H1 (cell line): ENCODE measurements at regions not wholly inside any gene's neighbourhood (a gene's known extent, or its start where the extent isn't known, plus 50 kb on each side); places are given as distances from the start of the nearest gene placed in this dataset.

Experiments used
- CTCF ChIA-PET: fragments of 300-600 bp; sonication (Branson Sonifier 250); formaldehyde crosslinking; loops from one replicate; lab custom pipeline; 2021; ENCODE audit not compliant: partially characterized antibody; lab: Charles Lee
- POLR2A ChIA-PET: fragments of 300-600 bp; sonication (Branson Sonifier 250); formaldehyde crosslinking; loops from one replicate; lab custom pipeline; 2021; ENCODE audit warnings: inconsistent platforms; ENCODE audit not compliant: partially characterized antibody; lab: Charles Lee
- DNase-seq, 2 experiments: peaks; one replicate each; pipeline versions ENCODE4 v3.0.0 to v3.0.0-alpha.2; 2010 to 2022; ENCODE audit warnings: low spot score in 2 of 2, low read depth in 1 of 2, mixed read lengths in 1 of 2
- FAIRE-seq: peaks from 2 replicates; lab custom pipeline; 2011; peaks lifted over from hg19 to GRCh38; lab: Jason Lieb, UNC
- H2AFZ ChIP-seq: 2 replicates; pipeline ENCODE4 v1.8.1; 2012; ENCODE audit warnings: low read length, inconsistent platforms
- H2AK5ac ChIP-seq: 2 replicates; pipeline ENCODE4 v1.6.1; 2013; ENCODE audit warnings: low read depth, low read length
- H2BK120ac ChIP-seq: replicated peaks from 2 replicates; pipeline ENCODE3; 2013; ENCODE audit warnings: low read depth, low read length, inconsistent platforms
- H2BK12ac ChIP-seq: 2 replicates; pipeline ENCODE4 v1.6.1; 2013; ENCODE audit warnings: low read depth, low read length
- H2BK15ac ChIP-seq: 2 replicates; pipeline ENCODE4 v1.6.1; 2013; ENCODE audit warnings: low read length
- H2BK20ac ChIP-seq: 2 replicates; pipeline ENCODE4 v1.6.1; 2013; ENCODE audit warnings: low read length
- H2BK5ac ChIP-seq: 2 replicates; pipeline ENCODE4 v1.6.1; 2013; ENCODE audit warnings: low read depth, low read length
- H3K14ac ChIP-seq: 2 replicates; pipeline ENCODE4 v1.6.1; 2013; ENCODE audit warnings: inconsistent platforms; ENCODE audit not compliant: insufficient read length
- H3K18ac ChIP-seq: 2 replicates; pipeline ENCODE4 v1.6.1; 2013; ENCODE audit warnings: low read length; ENCODE audit errors: extremely low read depth
- H3K23ac ChIP-seq: 2 replicates; pipeline ENCODE4 v1.6.1; 2013; ENCODE audit warnings: inconsistent platforms; ENCODE audit not compliant: insufficient read length
- H3K23me2 ChIP-seq: 2 replicates; pipeline ENCODE4 v1.6.1; 2013; ENCODE audit warnings: low read depth, low read length
- H3K27ac ChIP-seq: 2 replicates; pipeline ENCODE4 v1.6.1; 2011; ENCODE audit warnings: low read depth, low read length, inconsistent platforms
- H3K27me3 ChIP-seq, 4 experiments: replicated peaks in 1 of 4; 1 replicate in 1 of 4; 2 replicates in 3 of 4; pipeline versions ENCODE4 v1.6.1 to v1.8.1; 2011 to 2013; ENCODE audit warnings: low read length in 3 of 4, mild to moderate bottlenecking in 3 of 4, inconsistent platforms in 2 of 4, mixed read lengths in 2 of 4, moderate library complexity in 1 of 4; ENCODE audit not compliant: control insufficient read depth in 3 of 4, insufficient read depth in 3 of 4; ENCODE audit errors: extremely low read depth in 1 of 4
- H3K36me3 ChIP-seq, 4 experiments: 2 replicates each; pipeline versions ENCODE4 v1.6.1 to v1.8.1; 2011 to 2013; ENCODE audit warnings: mild to moderate bottlenecking in 4 of 4, low read length in 3 of 4, moderate library complexity in 2 of 4, control low read depth in 1 of 4, inconsistent platforms in 1 of 4; ENCODE audit not compliant: insufficient read depth in 4 of 4, control insufficient read depth in 2 of 4
- H3K4ac ChIP-seq: replicated peaks from 2 replicates; pipeline ENCODE3; 2013; ENCODE audit warnings: low read length, low read depth, mixed read lengths, inconsistent platforms; ENCODE audit not compliant: insufficient read length
- H3K4me1 ChIP-seq, 4 experiments: replicated peaks in 1 of 4; 1 replicate in 1 of 4; 2 replicates in 3 of 4; pipeline versions ENCODE4 v1.6.1 to v1.8.1; 2011 to 2013; ENCODE audit warnings: low read length in 3 of 4, inconsistent platforms in 2 of 4, mixed read lengths in 1 of 4; ENCODE audit not compliant: insufficient read depth in 4 of 4, control insufficient read depth in 3 of 4
- H3K4me2 ChIP-seq, 2 experiments: 2 replicates each; pipeline versions ENCODE4 v1.6.1 to v1.8.1; 2011 to 2013; ENCODE audit warnings: low read depth in 2 of 2, low read length in 2 of 2, control low read depth in 1 of 2, inconsistent platforms in 1 of 2, mild to moderate bottlenecking in 1 of 2; ENCODE audit not compliant: insufficient read depth in 1 of 2
- H3K4me3 ChIP-seq, 4 experiments: fragments of 200-600, 300-600 bp in 1 of 4; sonication (generic), shearing (Covaris generic), sonication (Bioruptor Twin) in 1 of 4; 2 replicates each; pipeline versions ENCODE4 v1.5.1 to v1.8.1; 2011 to 2016; ENCODE audit warnings: low read length in 4 of 4, low read depth in 3 of 4, control low read depth in 2 of 4, inconsistent platforms in 2 of 4, mild to moderate bottlenecking in 2 of 4, mixed read lengths in 1 of 4, moderate library complexity in 1 of 4; ENCODE audit not compliant: insufficient read depth in 2 of 4; ENCODE audit errors: extremely low read depth in 1 of 4
- H3K56ac ChIP-seq: replicated peaks from 2 replicates; pipeline ENCODE3; 2013; ENCODE audit warnings: low read depth, mild to moderate bottlenecking, mixed read lengths, low read length, inconsistent platforms; ENCODE audit not compliant: insufficient read length
- H3K79me1 ChIP-seq: 2 replicates; pipeline ENCODE4 v1.6.1; 2013; ENCODE audit warnings: low read depth, low read length, control low read depth
- H3K79me2 ChIP-seq, 2 experiments: 2 replicates each; pipeline versions ENCODE4 v1.6.1 to v1.8.1; 2012 to 2013; ENCODE audit warnings: low read length in 2 of 2, mild to moderate bottlenecking in 2 of 2, inconsistent platforms in 1 of 2; ENCODE audit not compliant: insufficient read depth in 2 of 2, control insufficient read depth in 1 of 2
- H3K9ac ChIP-seq, 4 experiments: replicated peaks in 1 of 4; 1 replicate in 1 of 4; 2 replicates in 3 of 4; pipeline versions ENCODE4 v1.6.1 to v1.8.1; 2011 to 2013; ENCODE audit warnings: low read depth in 3 of 4, low read length in 3 of 4, control low read depth in 2 of 4, mild to moderate bottlenecking in 2 of 4, moderate library complexity in 2 of 4, inconsistent platforms in 1 of 4; ENCODE audit errors: extremely low read depth in 1 of 4
- H3K9me3 ChIP-seq, 2 experiments: 2 replicates each; pipeline versions ENCODE4 v1.6.1 to v1.8.1; 2012 to 2013; ENCODE audit warnings: mild to moderate bottlenecking in 2 of 2, moderate library complexity in 2 of 2, control low read depth in 1 of 2, inconsistent platforms in 1 of 2, low read depth in 1 of 2, low read length in 1 of 2, mixed read lengths in 1 of 2; ENCODE audit not compliant: insufficient read depth in 2 of 2
- H4K20me1 ChIP-seq, 2 experiments: replicated peaks in 1 of 2; 2 replicates each; pipeline versions ENCODE3 to v1.8.1; 2011 to 2013; ENCODE audit warnings: inconsistent platforms in 2 of 2, low read length in 2 of 2, mild to moderate bottlenecking in 1 of 2; ENCODE audit not compliant: insufficient read depth in 2 of 2, control insufficient read depth in 1 of 2
- H4K5ac ChIP-seq: 2 replicates; pipeline ENCODE4 v1.6.1; 2013; ENCODE audit warnings: low read length, low read depth, mixed read lengths, inconsistent platforms; ENCODE audit not compliant: insufficient read length
- H4K8ac ChIP-seq: 2 replicates; pipeline ENCODE4 v1.8.0; 2013; ENCODE audit warnings: mild to moderate bottlenecking, moderate library complexity, low read length, inconsistent platforms; ENCODE audit not compliant: insufficient read depth; ENCODE audit errors: extremely low read depth
- H4K91ac ChIP-seq: replicated peaks from 2 replicates; pipeline ENCODE3; 2013; ENCODE audit warnings: low read length, mixed read lengths, inconsistent platforms; ENCODE audit not compliant: insufficient read length
- EGR1 ChIP-seq: IDR thresholded peaks from 2 replicates; pipeline ENCODE4 v1.6.1; 2011; ENCODE audit warnings: low read depth, low read length, borderline replicate concordance
- KDM4A ChIP-seq: IDR thresholded peaks from one replicate; pipeline ENCODE4 v1.7.1; 2012; ENCODE audit warnings: low read depth, mild to moderate bottlenecking, moderate library complexity, low read length, inconsistent platforms; ENCODE audit not compliant: severe bottlenecking
- WGBS, 2 experiments: shearing (Covaris generic) in 1 of 2; methylation state at CpG; one replicate each; pipeline versions ENCODE4 v1.1.6 to v1.1.7; 2013 to 2015; ENCODE audit warnings: low lambda C conversion rate in 2 of 2, mixed read lengths in 2 of 2, inconsistent platforms in 1 of 2, low coverage in 1 of 2, missing lambda C conversion rate in 1 of 2; ENCODE audit not compliant: insufficient replicate concordance in 2 of 2, insufficient coverage in 1 of 2, insufficient read length in 1 of 2; ENCODE audit errors: extremely low coverage in 1 of 2, missing lambda C conversion rate in 1 of 2; 5-methylcytosine and 5-hydroxymethylcytosine counted together

GRCh38 chr17:34715504-34715903, 136.1 kb downstream of the TMEM132E start:
- H3K27me3 ChIP-seq, result no peaks in the 10 kb centered on the region
- no peaks in the 10 kb centered on the region; a peak in 1 of 7 replicates for H3K4me1 ChIP-seq
- FAIRE-seq (no peak), DNase-seq (no peak)
- no peaks in the 10 kb centered on the region for H3K79me1 ChIP-seq
- no peaks in the 10 kb centered on the region for H4K20me1 ChIP-seq
- no peak overlapping the region for H3K9ac ChIP-seq
- no peak overlapping the region for H4K8ac ChIP-seq
- no peak overlapping the region for H3K4ac ChIP-seq
- H3K79me2 ChIP-seq, result no peaks in the 10 kb centered on the region
- no peak overlapping the region for H3K4me3 ChIP-seq
- H2BK120ac ChIP-seq, result no peak overlapping the region
- no peaks in the 10 kb centered on the region for H3K23me2 ChIP-seq
- WGBS, 2 experiments, result 92% methylated on average over 5 of the region's 5 CpGs; no CpG with 5 or more reads in 1 of the 2 experiments
- no peak overlapping the region for H2BK20ac ChIP-seq
- no peak overlapping the region for H3K23ac ChIP-seq
- no peak overlapping the region for H2BK12ac ChIP-seq
- H2BK5ac ChIP-seq, result no peak overlapping the region
- H3K36me3 ChIP-seq, result no peaks in the 10 kb centered on the region
- H4K91ac ChIP-seq, result no peak overlapping the region
- POLR2A ChIA-PET, result no interaction called here
- no peak overlapping the region for H2BK15ac ChIP-seq
- no peak for TF ChIP-seq KDM4A
- no peak for TF ChIP-seq EGR1
- TF ChIP-seq, all 59 proteins: peak for 0
- Histone ChIP-seq H3K4me2 (no peak overlapping the region), H2AK5ac (no peak overlapping the region), H3K56ac (no peak overlapping the region), H2AFZ (no peak overlapping the region), H3K9me3 (no peaks in the 10 kb centered on the region), H3K27ac (no peak overlapping the region), H3K18ac (no peak overlapping the region), H3K14ac (no peak overlapping the region), H4K5ac (no peak overlapping the region)
- CTCF ChIA-PET, result no interaction called here
